WTC11 (cell line): ENCODE measurements at regions not wholly inside any gene's neighbourhood (a gene's known extent, or its start where the extent isn't known, plus 50 kb on each side); places are given as distances from the start of the nearest gene placed in this dataset.

Source experiments
- SMAD3 ChIP-seq: sonication (generic); formaldehyde crosslinking; IDR thresholded peaks from 2 replicates; pipeline ENCODE4 v1.8.0; 2022; ENCODE audit warnings: missing genetic modification reagents, mild to moderate bottlenecking, borderline replicate concordance
- TF ChIP-seq, protein P1 (sequence below): fragments of 250-450 bp; sonication (Bioruptor Pico); IDR thresholded peaks from 2 replicates; pipeline ENCODE4 v1.9.0; 2021; ENCODE audit warnings: mild to moderate bottlenecking, borderline replicate concordance
- TF ChIP-seq, protein P2 (sequence below): sonication (generic); formaldehyde crosslinking; IDR thresholded peaks from 2 replicates; pipeline ENCODE4 v1.8.1; 2022; ENCODE audit warnings: low read depth, mild to moderate bottlenecking, moderate library complexity, missing genetic modification reagents, borderline replicate concordance
- TF ChIP-seq, protein P3 (sequence below): sonication (generic); formaldehyde crosslinking; IDR thresholded peaks from 2 replicates; pipeline ENCODE4 v1.8.0; 2022; ENCODE audit warnings: mild to moderate bottlenecking, missing genetic modification reagents
- TF ChIP-seq, protein P4 (sequence below): fragments of 200-600 bp; IDR thresholded peaks from 2 replicates; pipeline ENCODE4 v1.8.0; 2022; ENCODE audit warnings: antibody characterized with exemption

DNA sequence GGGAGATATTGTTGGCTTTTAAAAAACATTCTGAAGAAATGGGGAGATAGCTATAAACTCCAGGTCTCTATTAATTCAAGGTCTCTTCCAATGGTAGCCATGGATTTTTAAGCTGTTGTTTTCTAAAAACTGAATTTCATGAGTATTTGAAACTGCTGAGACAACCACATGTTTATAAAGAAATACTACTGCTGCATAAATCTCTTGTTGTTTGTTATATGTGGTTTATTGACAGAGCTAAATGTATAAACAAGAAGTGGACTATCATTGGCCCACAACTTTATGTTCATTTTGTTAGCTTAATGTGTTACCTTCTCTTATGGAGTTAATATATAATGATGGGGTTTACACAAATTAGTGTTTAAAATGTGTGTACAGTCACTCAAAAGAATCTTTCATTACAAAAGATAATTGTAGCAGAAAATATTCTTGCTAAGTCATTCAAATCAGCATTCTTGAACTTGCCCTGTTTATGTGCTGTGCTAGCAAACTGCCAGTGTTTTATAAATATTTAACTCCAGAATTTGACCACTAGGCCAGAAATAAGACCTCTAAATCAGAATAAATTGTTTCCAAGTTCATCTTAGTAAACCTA, 242.1 kb downstream of the TMX3 start:
- TF ChIP-seq, protein P1, sequence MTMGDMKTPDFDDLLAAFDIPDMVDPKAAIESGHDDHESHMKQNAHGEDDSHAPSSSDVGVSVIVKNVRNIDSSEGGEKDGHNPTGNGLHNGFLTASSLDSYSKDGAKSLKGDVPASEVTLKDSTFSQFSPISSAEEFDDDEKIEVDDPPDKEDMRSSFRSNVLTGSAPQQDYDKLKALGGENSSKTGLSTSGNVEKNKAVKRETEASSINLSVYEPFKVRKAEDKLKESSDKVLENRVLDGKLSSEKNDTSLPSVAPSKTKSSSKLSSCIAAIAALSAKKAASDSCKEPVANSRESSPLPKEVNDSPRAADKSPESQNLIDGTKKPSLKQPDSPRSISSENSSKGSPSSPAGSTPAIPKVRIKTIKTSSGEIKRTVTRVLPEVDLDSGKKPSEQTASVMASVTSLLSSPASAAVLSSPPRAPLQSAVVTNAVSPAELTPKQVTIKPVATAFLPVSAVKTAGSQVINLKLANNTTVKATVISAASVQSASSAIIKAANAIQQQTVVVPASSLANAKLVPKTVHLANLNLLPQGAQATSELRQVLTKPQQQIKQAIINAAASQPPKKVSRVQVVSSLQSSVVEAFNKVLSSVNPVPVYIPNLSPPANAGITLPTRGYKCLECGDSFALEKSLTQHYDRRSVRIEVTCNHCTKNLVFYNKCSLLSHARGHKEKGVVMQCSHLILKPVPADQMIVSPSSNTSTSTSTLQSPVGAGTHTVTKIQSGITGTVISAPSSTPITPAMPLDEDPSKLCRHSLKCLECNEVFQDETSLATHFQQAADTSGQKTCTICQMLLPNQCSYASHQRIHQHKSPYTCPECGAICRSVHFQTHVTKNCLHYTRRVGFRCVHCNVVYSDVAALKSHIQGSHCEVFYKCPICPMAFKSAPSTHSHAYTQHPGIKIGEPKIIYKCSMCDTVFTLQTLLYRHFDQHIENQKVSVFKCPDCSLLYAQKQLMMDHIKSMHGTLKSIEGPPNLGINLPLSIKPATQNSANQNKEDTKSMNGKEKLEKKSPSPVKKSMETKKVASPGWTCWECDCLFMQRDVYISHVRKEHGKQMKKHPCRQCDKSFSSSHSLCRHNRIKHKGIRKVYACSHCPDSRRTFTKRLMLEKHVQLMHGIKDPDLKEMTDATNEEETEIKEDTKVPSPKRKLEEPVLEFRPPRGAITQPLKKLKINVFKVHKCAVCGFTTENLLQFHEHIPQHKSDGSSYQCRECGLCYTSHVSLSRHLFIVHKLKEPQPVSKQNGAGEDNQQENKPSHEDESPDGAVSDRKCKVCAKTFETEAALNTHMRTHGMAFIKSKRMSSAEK (CRISPR knock-in tag): no peak
- TF ChIP-seq SMAD3: no peak
- TF ChIP-seq, protein P2, sequence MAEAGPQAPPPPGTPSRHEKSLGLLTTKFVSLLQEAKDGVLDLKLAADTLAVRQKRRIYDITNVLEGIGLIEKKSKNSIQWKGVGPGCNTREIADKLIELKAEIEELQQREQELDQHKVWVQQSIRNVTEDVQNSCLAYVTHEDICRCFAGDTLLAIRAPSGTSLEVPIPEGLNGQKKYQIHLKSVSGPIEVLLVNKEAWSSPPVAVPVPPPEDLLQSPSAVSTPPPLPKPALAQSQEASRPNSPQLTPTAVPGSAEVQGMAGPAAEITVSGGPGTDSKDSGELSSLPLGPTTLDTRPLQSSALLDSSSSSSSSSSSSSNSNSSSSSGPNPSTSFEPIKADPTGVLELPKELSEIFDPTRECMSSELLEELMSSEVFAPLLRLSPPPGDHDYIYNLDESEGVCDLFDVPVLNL (CRISPR knock-in tag): no peak
- TF ChIP-seq, protein P3, sequence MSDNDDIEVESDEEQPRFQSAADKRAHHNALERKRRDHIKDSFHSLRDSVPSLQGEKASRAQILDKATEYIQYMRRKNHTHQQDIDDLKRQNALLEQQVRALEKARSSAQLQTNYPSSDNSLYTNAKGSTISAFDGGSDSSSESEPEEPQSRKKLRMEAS: no peak
- TF ChIP-seq, protein P4, sequence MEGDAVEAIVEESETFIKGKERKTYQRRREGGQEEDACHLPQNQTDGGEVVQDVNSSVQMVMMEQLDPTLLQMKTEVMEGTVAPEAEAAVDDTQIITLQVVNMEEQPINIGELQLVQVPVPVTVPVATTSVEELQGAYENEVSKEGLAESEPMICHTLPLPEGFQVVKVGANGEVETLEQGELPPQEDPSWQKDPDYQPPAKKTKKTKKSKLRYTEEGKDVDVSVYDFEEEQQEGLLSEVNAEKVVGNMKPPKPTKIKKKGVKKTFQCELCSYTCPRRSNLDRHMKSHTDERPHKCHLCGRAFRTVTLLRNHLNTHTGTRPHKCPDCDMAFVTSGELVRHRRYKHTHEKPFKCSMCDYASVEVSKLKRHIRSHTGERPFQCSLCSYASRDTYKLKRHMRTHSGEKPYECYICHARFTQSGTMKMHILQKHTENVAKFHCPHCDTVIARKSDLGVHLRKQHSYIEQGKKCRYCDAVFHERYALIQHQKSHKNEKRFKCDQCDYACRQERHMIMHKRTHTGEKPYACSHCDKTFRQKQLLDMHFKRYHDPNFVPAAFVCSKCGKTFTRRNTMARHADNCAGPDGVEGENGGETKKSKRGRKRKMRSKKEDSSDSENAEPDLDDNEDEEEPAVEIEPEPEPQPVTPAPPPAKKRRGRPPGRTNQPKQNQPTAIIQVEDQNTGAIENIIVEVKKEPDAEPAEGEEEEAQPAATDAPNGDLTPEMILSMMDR: no peak
